Ovary (tissue), 3 donors: ENCODE measurements at regions not wholly inside any gene's neighbourhood (a gene's known extent, or its start where the extent isn't known, plus 50 kb on each side); places are given as distances from the start of the nearest gene placed in this dataset.

Source experiments
- CTCF ChIP-seq, 3 donors: fragments of 450-650 bp in 2 of 3; fragments of 200-600 bp in 1 of 3; IDR thresholded peaks; one replicate each; pipeline versions ENCODE4 v1.5.1 to v1.8.0; 2016 to 2022; ENCODE audit warnings: antibody characterized with exemption in 3 of 3, mild to moderate bottlenecking in 1 of 3
- EP300 ChIP-seq: sonication (generic); formaldehyde crosslinking; IDR thresholded peaks from one replicate; pipeline ENCODE4 v1.6.1; 2017; ENCODE audit warnings: antibody characterized with exemption
- POLR2A ChIP-seq: fragments of 450-650 bp; IDR thresholded peaks from one replicate; pipeline ENCODE4 v1.6.1; 2017; ENCODE audit warnings: antibody characterized with exemption, mild to moderate bottlenecking, moderate library complexity
- donor health status: DM: no; HTN: no; CAD: no.

GRCh38 chr12:91883811-91884210 is 261.8 kb downstream of the BTG1 start:
- no peak for TF ChIP-seq CTCF (IDR thresholded peaks at IDR 0.05)
- no peak for TF ChIP-seq POLR2A
- TF ChIP-seq EP300: no peak
